HFF-Myc (cell line): ENCODE measurements at regions not wholly inside any gene's neighbourhood (a gene's known extent, or its start where the extent isn't known, plus 50 kb on each side); places are given as distances from the start of the nearest gene placed in this dataset.

Source experiments
- DNase-seq: peaks from one replicate; pipeline ENCODE4 v3.0.0-alpha.2; 2011; ENCODE audit warnings: low read depth; ENCODE audit errors: extremely low read depth
- H3K4me3 ChIP-seq: replicated peaks from 2 replicates; pipeline ENCODE4 v1.5.1; 2011; ENCODE audit warnings: low read depth, mild to moderate bottlenecking, control low read depth, low read length
- CTCF ChIP-seq: IDR thresholded peaks from 2 replicates; pipeline ENCODE4 v1.5.1; 2012; ENCODE audit warnings: mild to moderate bottlenecking, low read depth, low read length, control low read depth; ENCODE audit errors: missing control alignments

- H3K4me3 ChIP-seq, result no peak overlapping the region
- no peak for TF ChIP-seq CTCF
- DNase-seq, result no peak
Measured at GRCh38 chr13:88144580-88144979, 473.4 kb downstream of the SLITRK5 start.

GRCh38 chr13:88153353-88153752, 482.2 kb downstream of the SLITRK5 start:
- no peak overlapping the region for H3K4me3 ChIP-seq
- DNase-seq, result no peak
- TF ChIP-seq CTCF, result no peak

GRCh38 chr13:88154001-88154400, 482.8 kb downstream of the SLITRK5 start:
- no peak for TF ChIP-seq CTCF
- no peak for DNase-seq
- H3K4me3 ChIP-seq, result no peak overlapping the region

- no peak for TF ChIP-seq CTCF
- DNase-seq, result no peak
- no peak overlapping the region for H3K4me3 ChIP-seq
Measured at GRCh38 chr13:88162076-88162702, 491.0 kb downstream of the SLITRK5 start.

GRCh38 chr13:88176231-88176630, 505.1 kb downstream of the SLITRK5 start:
- no peak for DNase-seq
- H3K4me3 ChIP-seq, result no peak overlapping the region
- TF ChIP-seq CTCF, result no peak

GRCh38 chr13:88183440-88183839, 512.3 kb downstream of the SLITRK5 start:
- no peak for TF ChIP-seq CTCF
- no peak overlapping the region for H3K4me3 ChIP-seq
- no peak for DNase-seq

GRCh38 chr13:88188986-88189385, 517.8 kb downstream of the SLITRK5 start:
- TF ChIP-seq CTCF, result no peak
- no peak overlapping the region for H3K4me3 ChIP-seq
- no peak for DNase-seq
